ENCODE measurements at regions not wholly inside any gene's neighbourhood (a gene's known extent, or its start where the extent isn't known, plus 50 kb on each side); places are given as distances from the start of the nearest gene placed in this dataset.

GRCh38 chr5:158124606-158125316, 265.8 kb upstream of the CLINT1 start:
- H3K9me3 ChIP-seq, result no peaks in the 10 kb centered on the region
- H3K27ac ChIP-seq, result no peak overlapping the region
- no peaks in the 10 kb centered on the region for H3K36me3 ChIP-seq
- intact Hi-C loops (cut with DNase I), result no loop called here
- TF ChIP-seq POLR2A (IDR thresholded peaks at IDR 0.05) (no peak), CTCF (IDR thresholded peaks at IDR 0.05) (no peak)
- WGBS, 2 donors, result 89 to 92% methylated on average over 3 of the region's 3 CpGs
- H3K27me3 ChIP-seq, result no peaks in the 10 kb centered on the region
- H3K4me3 ChIP-seq, result no peak overlapping the region
- no peak for DNase-seq
- no peaks in the 10 kb centered on the region for H3K4me1 ChIP-seq

- DNase-seq, result no peak
- Histone ChIP-seq H3K27ac (no peak overlapping the region), H3K36me3 (no peaks in the 10 kb centered on the region), H3K4me3 (no peak overlapping the region), H3K9me3 (no peaks in the 10 kb centered on the region), H3K27me3 (no peaks in the 10 kb centered on the region), H3K4me1 (no peaks in the 10 kb centered on the region)
- TF ChIP-seq CTCF (IDR thresholded peaks at IDR 0.05), result no peak
- no peak for TF ChIP-seq POLR2A (IDR thresholded peaks at IDR 0.05)
- 81 to 88% methylated on average over 3 of the region's 3 CpGs for WGBS, 2 donors
- intact Hi-C loops (cut with DNase I), result no loop called here
These were observed 264.6 kb upstream of the CLINT1 start for GRCh38 chr5:158123595-158123994.

- Histone ChIP-seq H3K27me3 (peaks cover 0 to 12% (median 0%) of the 10 kb centered on the region in 4 donors), H3K9me3 (no peaks in the 10 kb centered on the region), H3K4me1 (no peaks in the 10 kb centered on the region), H3K27ac (no peak overlapping the region), H3K4me3 (no peak overlapping the region), H3K36me3 (no peaks in the 10 kb centered on the region)
- TF ChIP-seq CTCF (IDR thresholded peaks at IDR 0.05), result no peak
- no peak for TF ChIP-seq POLR2A (IDR thresholded peaks at IDR 0.05)
- WGBS, 2 donors, result 63 to 73% methylated on average over 1 of the region's 1 CpG
- intact Hi-C loops (cut with DNase I), result no loop called here
- DNase-seq, result no peak
These were observed 262.7 kb upstream of the CLINT1 start for GRCh38 chr5:158121678-158122077.

- peak overlapping the region in 1 of 4 donors; percentile 2 for H3K27ac ChIP-seq
- whole genome bisulfite sequencing, 2 donors, result 92 to 93% methylated on average over 1 of the region's 1 CpG
- DNase-seq, result no peak
These were observed 261.8 kb upstream of the CLINT1 start for GRCh38 chr5:158120760-158121159.

More at GRCh38 chr5:158120760-158121159, 261.8 kb upstream of the CLINT1 start:
- Histone ChIP-seq H3K4me1 (no peaks in the 10 kb centered on the region), H3K9me3 (no peaks in the 10 kb centered on the region), H3K36me3 (no peaks in the 10 kb centered on the region), H3K27me3 (peaks cover 0 to 13% (median 0%) of the 10 kb centered on the region in 4 donors), H3K4me3 (no peak overlapping the region)
- TF ChIP-seq POLR2A (IDR thresholded peaks at IDR 0.05), result no peak
- TF ChIP-seq CTCF (IDR thresholded peaks at IDR 0.05), result no peak
- intact Hi-C loops (cut with DNase I), result no loop called here
